OCI-LY7 (cell line): ENCODE measurements at regions not wholly inside any gene's neighbourhood (a gene's known extent, or its start where the extent isn't known, plus 50 kb on each side); places are given as distances from the start of the nearest gene placed in this dataset.

Source experiments
- BruUV-seq: library from RNA; stranded (reverse); fragments of 400-500 nt; replicated peaks from 2 replicates; lab custom pipeline; 2021; lab: Mats Ljungman, UMichigan
- CTCF ChIA-PET: fragments of 300-600 bp; sonication (Branson Sonifier 250); formaldehyde crosslinking; loops from one replicate; lab custom pipeline; 2022; ENCODE audit warnings: antibody characterized with exemption; ENCODE audit not compliant: unreplicated experiment; lab: Charles Lee
- POLR2A ChIA-PET: fragments of 300-600 bp; sonication (Branson Sonifier 250); formaldehyde crosslinking; loops from one replicate; lab custom pipeline; 2022; ENCODE audit warnings: antibody characterized with exemption; lab: Charles Lee
- DNase-seq: peaks from one replicate; pipeline ENCODE4 v3.0.0-alpha.2; 2015; ENCODE audit warnings: low spot score
- H2AFZ ChIP-seq: fragments of 200-600 bp; sonication (generic), shearing (Covaris generic); 2 replicates; pipeline ENCODE4 v1.6.1; 2014; ENCODE audit warnings: mild to moderate bottlenecking, antibody characterized with exemption, low read length, moderate library complexity
- H3K27ac ChIP-seq: fragments of 200-600 bp; sonication (generic); 2 replicates; pipeline ENCODE4 v1.5.1; 2014; ENCODE audit warnings: mixed run types, low read depth, mild to moderate bottlenecking, moderate library complexity, low read length, inconsistent platforms; ENCODE audit not compliant: poor library complexity, severe bottlenecking
- H3K36me3 ChIP-seq: fragments of 200-600 bp; sonication (generic); 2 replicates; pipeline ENCODE4 v1.6.1; 2014; ENCODE audit warnings: mild to moderate bottlenecking, antibody characterized with exemption, low read length, moderate library complexity, mixed read lengths; ENCODE audit not compliant: insufficient read depth
- H3K4me1 ChIP-seq: fragments of 200-600 bp; sonication (generic); 2 replicates; pipeline ENCODE4 v1.5.1; 2014; ENCODE audit warnings: mild to moderate bottlenecking, low read length; ENCODE audit not compliant: insufficient read depth, poor library complexity, severe bottlenecking
- H3K4me2 ChIP-seq: fragments of 200-600 bp; sonication (generic); 2 replicates; pipeline ENCODE4 v1.6.1; 2014; ENCODE audit warnings: mild to moderate bottlenecking, low read length
- H3K4me3 ChIP-seq: fragments of 200-600 bp; sonication (generic); 2 replicates; pipeline ENCODE4 v1.5.1; 2014; ENCODE audit warnings: mild to moderate bottlenecking, low read depth, low read length; ENCODE audit not compliant: poor library complexity, severe bottlenecking
- H3K79me2 ChIP-seq: fragments of 200-600 bp; sonication (generic); 2 replicates; pipeline ENCODE4 v1.6.1; 2016; ENCODE audit warnings: low read depth, mild to moderate bottlenecking, low read length, moderate library complexity, mixed read lengths; ENCODE audit not compliant: insufficient read depth
- H3K9me2 ChIP-seq: fragments of 200-600 bp; sonication (generic); 2 replicates; pipeline ENCODE4 v1.6.1; 2016; ENCODE audit warnings: mild to moderate bottlenecking, low read length, mixed read lengths; ENCODE audit not compliant: insufficient read depth
- H3K9me3 ChIP-seq: fragments of 200-600 bp; sonication (generic); 2 replicates; pipeline ENCODE4 v1.6.1; 2014; ENCODE audit warnings: mild to moderate bottlenecking, mixed run types, low read length, mixed read lengths
- H4K20me1 ChIP-seq: fragments of 200-600 bp; sonication (generic); 2 replicates; pipeline ENCODE4 v1.6.1; 2014; ENCODE audit warnings: mild to moderate bottlenecking, antibody characterized with exemption, low read length, moderate library complexity, mixed read lengths; ENCODE audit not compliant: insufficient read depth
- CTCF ChIP-seq: fragments of 200-600 bp; sonication (generic); conservative IDR thresholded peaks from 2 replicates; pipeline ENCODE4 v1.5.1; 2014; ENCODE audit warnings: mild to moderate bottlenecking, antibody characterized with exemption, low read length, moderate library complexity, mixed read lengths
- EZH2phosphoT487 ChIP-seq: fragments of 200-600 bp; sonication (generic); IDR thresholded peaks from 2 replicates; pipeline ENCODE4 v1.6.1; 2018; ENCODE audit warnings: low read depth, borderline replicate concordance, mild to moderate bottlenecking, mixed run types, antibody characterized with exemption, low read length, moderate library complexity, mixed read lengths
- intact Hi-C: fragments of 100-400 bp; cut with micrococcal nuclease; formaldehyde crosslinking; loops from one replicate; pipeline ENCODE4 v1.10.0; 2022; ENCODE audit not compliant: unreplicated experiment

DNA sequence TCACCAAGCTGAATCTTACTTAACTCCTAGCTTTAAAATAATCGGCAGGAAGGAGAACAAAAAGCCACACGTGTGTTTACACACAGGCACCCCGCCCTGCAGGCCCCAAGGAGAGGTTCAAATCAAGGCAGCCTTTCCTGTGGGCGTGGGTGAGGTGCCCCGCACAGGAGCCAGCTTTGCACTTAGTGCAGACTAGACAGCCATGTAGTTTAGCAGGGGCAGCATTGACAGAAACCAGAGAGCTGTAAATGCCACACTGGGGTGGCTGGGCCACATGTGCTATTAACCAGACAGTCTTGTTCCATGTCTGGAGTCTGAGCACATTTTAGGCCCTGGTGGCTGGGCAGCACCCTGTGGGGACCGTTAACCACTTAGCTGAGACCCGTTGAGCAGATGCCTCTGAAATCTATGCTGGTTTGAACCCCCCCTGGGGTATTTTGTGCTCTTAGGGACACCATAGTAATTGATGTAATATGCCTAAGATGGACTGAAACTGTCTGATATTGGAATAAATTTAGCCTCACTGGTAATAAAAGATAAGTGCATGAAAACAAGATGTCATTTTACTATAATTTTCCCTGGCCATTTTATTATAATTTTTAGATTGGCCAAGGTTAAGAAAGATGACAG lies 106.4 kb upstream of the KCNG1 start:
- Histone ChIP-seq H3K4me3 (no peak overlapping the region), H4K20me1 (no peaks in the 10 kb centered on the region), H3K9me3 (no peaks in the 10 kb centered on the region), H3K36me3 (no peaks in the 10 kb centered on the region), H3K27ac (no peak overlapping the region), H2AFZ (peak overlapping the region; percentile 55; the same call in 1 of the 2 replicates), H3K9me2 (no peaks in the 10 kb centered on the region), H3K79me2 (no peaks in the 10 kb centered on the region), H3K4me2 (no peak overlapping the region), H3K4me1 (peaks cover 15% of the 10 kb centered on the region)
- intact Hi-C loops: no loop called here
- CTCF ChIA-PET: no interaction called here
- no TSS peak for BruUV-seq
- POLR2A ChIA-PET: interaction anchor here (0.5 to 0.6 kb wide), 3 partner anchors 107 to 1722 kb away, joined by 3 to 4 read pairs (median 3); no protein-coding TSS in a partner anchor
- DNase-seq: peak; percentile 16
- TF ChIP-seq CTCF (no peak), EZH2phosphoT487 (no peak)

DNA sequence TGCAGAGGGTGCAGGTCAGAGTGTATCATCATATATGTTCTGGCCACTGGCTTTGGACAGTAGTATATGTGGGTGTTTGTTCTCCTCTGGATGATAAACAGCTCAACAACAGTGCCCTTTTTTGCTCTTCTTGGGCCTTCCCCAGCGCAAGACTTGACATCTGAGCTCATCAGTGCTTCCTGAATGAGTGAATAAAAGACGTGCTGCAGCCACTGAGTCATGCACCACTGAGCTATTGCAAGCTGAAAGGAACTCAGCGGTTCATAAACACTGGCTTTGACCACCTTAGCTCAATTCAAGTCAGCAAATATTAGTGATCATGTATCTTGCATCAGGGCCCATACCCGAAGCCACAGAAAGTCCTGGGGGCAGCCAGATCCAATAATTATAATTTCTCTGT lies 105.3 kb upstream of the KCNG1 start:
- H3K4me2 ChIP-seq: peak overlapping the region; percentile 26
- BruUV-seq: no TSS peak
- peak; percentile 57 for DNase-seq
- no peaks in the 10 kb centered on the region for H3K79me2 ChIP-seq
- intact Hi-C loops: no loop called here
- no peaks in the 10 kb centered on the region for H3K9me2 ChIP-seq
- no peak overlapping the region for H3K4me3 ChIP-seq
- H3K9me3 ChIP-seq: no peaks in the 10 kb centered on the region
- POLR2A ChIA-PET: interaction anchor here (0.6 to 0.8 kb wide), 3 partner anchors 9 to 29 kb away, joined by 3 to 8 read pairs (median 6); no protein-coding TSS in a partner anchor
- no peaks in the 10 kb centered on the region for H3K36me3 ChIP-seq
- TF ChIP-seq EZH2phosphoT487 (no peak), CTCF (no peak)
- H3K4me1 ChIP-seq: peaks cover 15% of the 10 kb centered on the region
- CTCF ChIA-PET: interaction anchor here (0.5 kb wide), 1 partner anchor 1097 kb away, joined by 3 read pairs; no protein-coding TSS in a partner anchor
- H4K20me1 ChIP-seq: no peaks in the 10 kb centered on the region
- H2AFZ ChIP-seq: peak overlapping the region; percentile 55; the same call in 1 of the 2 replicates
- no peak overlapping the region for H3K27ac ChIP-seq

DNA sequence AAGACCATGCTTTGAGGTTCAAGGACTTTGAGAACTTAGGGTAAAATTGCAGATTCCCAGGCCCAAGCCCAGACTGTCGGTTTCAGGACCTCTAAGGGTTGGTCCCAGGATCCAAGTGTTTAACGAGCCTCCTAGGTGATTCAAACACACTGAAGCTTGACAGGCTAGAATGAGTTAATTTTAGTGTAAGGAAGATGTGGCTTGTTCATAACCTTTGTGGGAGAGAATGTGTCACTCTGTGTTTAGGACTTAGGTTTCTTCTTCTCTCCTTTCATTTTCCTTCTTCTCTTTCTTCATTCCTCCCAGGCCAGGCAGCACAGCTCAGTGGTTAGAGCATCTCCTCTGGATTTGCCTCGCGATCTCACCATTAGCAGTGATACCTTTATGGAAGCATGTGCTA lies 104.8 kb upstream of the KCNG1 start:
- ChIA-PET POLR2A (interaction anchor here (0.6 to 0.8 kb wide), 3 partner anchors 9 to 28 kb away, joined by 3 to 8 read pairs (median 6); no protein-coding TSS in a partner anchor), CTCF (interaction anchor here (0.5 kb wide), 1 partner anchor 1097 kb away, joined by 3 read pairs; no protein-coding TSS in a partner anchor)
- TF ChIP-seq CTCF: no peak
- TF ChIP-seq EZH2phosphoT487: no peak
- intact Hi-C loops: no loop called here
- H3K4me3 ChIP-seq: no peak overlapping the region
- no peak overlapping the region for H3K27ac ChIP-seq
- no peaks in the 10 kb centered on the region for H4K20me1 ChIP-seq
- H2AFZ ChIP-seq: no peak overlapping the region
- H3K9me3 ChIP-seq: no peaks in the 10 kb centered on the region
- no TSS peak for BruUV-seq
- H3K9me2 ChIP-seq: no peaks in the 10 kb centered on the region
- no peaks in the 10 kb centered on the region for H3K36me3 ChIP-seq
- H3K4me1 ChIP-seq: peaks cover 15% of the 10 kb centered on the region
- DNase-seq: no peak
- H3K4me2 ChIP-seq: no peak overlapping the region
- no peaks in the 10 kb centered on the region for H3K79me2 ChIP-seq
